ENCODE measurements at regions not wholly inside any gene's neighbourhood (a gene's known extent, or its start where the extent isn't known, plus 50 kb on each side); places are given as distances from the start of the nearest gene placed in this dataset.

- TF ChIP-seq CTCF (IDR thresholded peaks at IDR 0.05) (no peak), POLR2A (IDR thresholded peaks at IDR 0.05) (no peak)
Observed at GRCh38 chr12:69189378-69189978, 49.9 kb upstream of the CPSF6 start.

All from lower leg skin (tissue), 3 donors.